VCaP (cell line): ENCODE measurements at regions not wholly inside any gene's neighbourhood (a gene's known extent, or its start where the extent isn't known, plus 50 kb on each side); places are given as distances from the start of the nearest gene placed in this dataset.
"Not testable (repeated sequence)": the region's sequence is repeated elsewhere in the genome, so short reads cannot be mapped to it uniquely, and the experiment has no call there.

ENCODE experiments used
- H3K27ac ChIP-seq: fragments of 450-650 bp; 2 replicates; pipeline ENCODE4 v1.5.1; 2017
- CTCF ChIP-seq: fragments of 450-650 bp; conservative IDR thresholded peaks from 2 replicates; pipeline ENCODE4 v1.5.1; 2017; ENCODE audit warnings: mild to moderate bottlenecking, moderate library complexity

GRCh38 chr9:28976250-28976649, 1403.0 kb upstream of the C9orf72 start:
- no peak for TF ChIP-seq CTCF
- no peak overlapping the region for H3K27ac ChIP-seq

GRCh38 chr9:28976684-28977083, 1403.4 kb upstream of the C9orf72 start:
- TF ChIP-seq CTCF = no peak
- no peak overlapping the region for H3K27ac ChIP-seq

- no peak for TF ChIP-seq CTCF
- H3K27ac ChIP-seq = no peak overlapping the region
Measured at GRCh38 chr9:28981129-28981528, 1407.8 kb upstream of the C9orf72 start.

- no peak overlapping the region for H3K27ac ChIP-seq
- TF ChIP-seq CTCF = no peak
Measured at GRCh38 chr9:28981711-28982110, 1408.4 kb upstream of the C9orf72 start.

- no peak overlapping the region for H3K27ac ChIP-seq
- no peak for TF ChIP-seq CTCF
Measured at GRCh38 chr9:28984016-28984415, 1410.7 kb upstream of the C9orf72 start.

GRCh38 chr9:28990009-28990408, 1416.7 kb upstream of the C9orf72 start:
- H3K27ac ChIP-seq = not testable (repeated sequence)

- no peak for TF ChIP-seq CTCF
- no peak overlapping the region for H3K27ac ChIP-seq
Measured at GRCh38 chr9:28999057-28999456, 1425.8 kb upstream of the C9orf72 start.

- H3K27ac ChIP-seq = no peak overlapping the region
- no peak for TF ChIP-seq CTCF
Measured at GRCh38 chr9:28999806-29000205, 1426.5 kb upstream of the C9orf72 start.
